Activated naive CD4-positive, alpha-beta T cell treated with anti-CD3 and anti-CD28 coated beads, Interleukin-2, amount 10 ng/mL, durations not matched to agents 7 days and 5 days (primary cell): ENCODE measurements at regions not wholly inside any gene's neighbourhood (a gene's known extent, or its start where the extent isn't known, plus 50 kb on each side); places are given as distances from the start of the nearest gene placed in this dataset.
"Not testable (repeated sequence)": the region's sequence is repeated elsewhere in the genome, so short reads cannot be mapped to it uniquely, and the experiment has no call there.

Experiments used
- CTCF ChIA-PET: fragments of 350-600 bp; sonication (Branson Sonifier 250); formaldehyde crosslinking; loops from one replicate; lab custom pipeline; 2021; ENCODE audit warnings: antibody characterized with exemption; lab: Charles Lee
- DNase-seq: peaks from one replicate; pipeline ENCODE4 v3.0.0-alpha.2; 2020
- H3K27ac Mint-ChIP-seq: one replicate; pipeline ENCODE4 v1.8.0; 2021; ENCODE audit warnings: mild to moderate bottlenecking, moderate library complexity, mixed read lengths
- H3K27me3 Mint-ChIP-seq: one replicate; pipeline ENCODE4 v1.8.0; 2021; ENCODE audit warnings: mild to moderate bottlenecking, mixed read lengths
- H3K36me3 Mint-ChIP-seq: one replicate; pipeline ENCODE4 v1.8.0; 2021; ENCODE audit warnings: mixed read lengths
- H3K4me1 Mint-ChIP-seq: one replicate; pipeline ENCODE4 v1.8.0; 2021; ENCODE audit warnings: mixed read lengths
- H3K4me3 Mint-ChIP-seq: one replicate; pipeline ENCODE4 v1.8.0; 2021; ENCODE audit warnings: mild to moderate bottlenecking, moderate library complexity, mixed read lengths
- H3K9me3 Mint-ChIP-seq: one replicate; pipeline ENCODE4 v1.8.0; 2021; ENCODE audit warnings: mixed read lengths

DNA sequence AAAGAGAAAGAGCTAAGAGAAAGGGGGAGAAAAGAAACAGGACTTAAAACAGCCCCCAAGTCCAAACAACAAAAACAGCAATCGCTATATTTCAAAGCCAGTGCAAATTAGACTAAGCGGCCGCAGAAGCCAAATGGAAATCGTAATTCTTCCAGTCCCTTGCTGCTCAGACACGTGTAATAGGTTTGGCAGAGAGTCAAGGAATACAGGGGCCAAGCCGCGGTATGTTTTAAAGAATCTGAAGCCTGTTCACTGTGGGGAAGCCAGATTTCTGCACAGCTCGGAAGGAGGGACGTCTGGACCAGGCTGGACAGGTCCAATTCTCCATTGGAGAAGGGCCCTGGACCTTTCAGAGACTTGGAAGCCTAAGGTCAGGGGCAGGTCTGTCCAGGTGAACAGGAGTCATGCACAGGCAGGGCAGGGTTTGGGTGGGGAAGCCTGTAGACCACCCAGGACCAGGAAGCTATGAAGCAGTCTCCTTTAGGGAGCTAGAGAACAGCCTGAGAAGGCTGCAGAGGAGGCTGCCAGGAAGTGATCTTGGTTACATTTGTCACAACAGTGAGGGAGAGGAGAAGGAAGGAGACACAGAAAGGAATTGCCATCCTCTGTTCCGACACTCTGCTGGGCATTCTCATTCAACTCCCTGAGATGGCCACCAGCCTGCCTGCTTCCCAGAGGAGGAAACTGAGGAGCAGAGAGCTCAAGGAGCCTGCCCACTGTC, 265.5 kb upstream of the ISX start:
- H3K36me3 Mint-ChIP-seq, result no peaks in the 10 kb centered on the region
- H3K4me3 Mint-ChIP-seq, result no peak overlapping the region
- no peaks in the 10 kb centered on the region for H3K4me1 Mint-ChIP-seq
- CTCF ChIA-PET, result no interaction called here
- no peak for DNase-seq
- peaks cover 9% of the 10 kb centered on the region for H3K9me3 Mint-ChIP-seq
- no peak overlapping the region for H3K27ac Mint-ChIP-seq
- H3K27me3 Mint-ChIP-seq, result no peaks in the 10 kb centered on the region

DNA sequence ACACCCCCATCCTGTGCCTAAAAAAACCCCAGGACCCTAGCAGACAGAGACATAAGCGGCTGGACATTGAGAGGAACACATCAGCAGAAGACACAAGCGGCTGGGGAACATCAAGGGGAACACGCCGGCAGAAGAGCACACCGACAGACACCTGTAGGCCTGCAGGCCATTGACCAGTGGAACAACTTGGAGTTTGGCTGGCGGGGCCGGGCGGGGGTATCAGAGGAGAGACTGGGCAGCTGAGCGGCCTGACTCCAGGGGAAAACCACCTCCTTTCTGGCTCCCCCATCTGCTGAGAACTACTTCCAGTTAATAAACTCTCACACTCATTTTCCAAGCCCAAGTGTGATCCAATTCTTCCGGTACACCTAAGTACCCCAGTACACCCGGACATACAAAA, 264.7 kb upstream of the ISX start:
- H3K4me3 Mint-ChIP-seq, result no peak overlapping the region
- H3K4me1 Mint-ChIP-seq, result no peaks in the 10 kb centered on the region
- no peak for DNase-seq
- CTCF ChIA-PET, result no interaction called here
- H3K27ac Mint-ChIP-seq, result no peak overlapping the region
- H3K36me3 Mint-ChIP-seq, result no peaks in the 10 kb centered on the region
- no peaks in the 10 kb centered on the region for H3K27me3 Mint-ChIP-seq
- peaks cover 9% of the 10 kb centered on the region for H3K9me3 Mint-ChIP-seq

DNA sequence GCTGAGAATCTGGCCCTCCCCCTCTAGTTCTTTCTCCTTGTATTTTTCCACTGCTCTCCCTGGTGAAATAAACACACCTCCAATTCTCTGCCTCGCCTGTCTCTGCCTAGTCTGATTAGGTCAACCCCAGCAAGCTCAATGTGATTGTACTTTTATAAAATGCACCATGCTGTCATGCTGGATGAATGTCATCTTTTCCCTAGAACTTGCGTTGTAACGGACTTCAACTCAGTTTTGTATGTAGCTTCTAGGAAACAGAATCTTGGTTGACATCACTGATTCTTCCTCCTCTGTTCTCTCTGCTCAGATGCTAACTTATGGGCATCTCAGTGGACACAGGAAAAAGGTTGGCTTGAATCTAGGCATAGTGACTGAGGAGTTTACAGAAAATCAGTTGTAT, 261.9 kb upstream of the ISX start:
- Mint-ChIP-seq H3K4me1 (no peaks in the 10 kb centered on the region), H3K36me3 (no peaks in the 10 kb centered on the region), H3K27me3 (no peaks in the 10 kb centered on the region), H3K27ac (no peak overlapping the region), H3K4me3 (no peak overlapping the region), H3K9me3 (peaks cover 13% of the 10 kb centered on the region)
- no peak for DNase-seq
- CTCF ChIA-PET, result no interaction called here

DNA sequence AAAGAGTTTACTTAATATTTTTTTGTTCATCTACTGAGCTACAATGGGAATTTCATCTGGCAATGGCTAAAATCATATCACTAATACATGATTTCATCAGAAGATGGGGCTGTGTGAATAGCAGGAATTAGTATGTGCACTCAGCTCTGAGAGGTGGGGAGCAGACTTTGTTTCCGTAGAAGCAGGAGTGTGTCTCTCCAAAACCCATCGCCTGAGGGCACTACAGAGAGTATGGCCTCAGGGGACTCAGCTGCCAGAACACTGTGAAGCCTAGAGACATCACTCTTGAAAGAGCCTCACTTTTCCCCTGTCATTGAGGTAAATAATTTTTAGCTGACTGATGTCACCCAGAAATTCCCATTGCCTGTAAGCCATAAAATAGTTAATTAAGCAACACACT, 261.4 kb upstream of the ISX start:
- Mint-ChIP-seq H3K27ac (no peak overlapping the region), H3K27me3 (no peaks in the 10 kb centered on the region), H3K4me3 (no peak overlapping the region), H3K4me1 (no peaks in the 10 kb centered on the region), H3K36me3 (no peaks in the 10 kb centered on the region), H3K9me3 (peaks cover 11% of the 10 kb centered on the region)
- DNase-seq, result no peak
- CTCF ChIA-PET, result no interaction called here

DNA sequence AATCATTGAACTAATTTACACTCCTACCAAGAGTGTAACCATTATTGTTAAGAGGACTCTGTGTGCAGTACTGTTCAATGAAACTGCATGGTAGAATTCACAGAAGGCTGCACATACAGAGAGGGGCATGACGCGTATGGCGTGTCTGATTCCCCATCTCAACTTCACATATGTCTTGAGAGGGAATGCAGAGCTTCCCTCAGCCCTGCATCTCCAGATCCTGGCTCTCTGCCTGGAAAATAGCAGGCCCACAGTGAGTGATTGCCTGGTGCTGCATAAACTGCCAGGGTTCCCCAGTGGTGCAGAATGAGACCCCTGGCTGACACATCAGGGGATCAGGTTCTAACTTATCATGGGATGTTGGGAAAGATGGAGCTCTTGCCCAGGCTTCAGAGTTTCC, 260.2 kb upstream of the ISX start:
- H3K4me3 Mint-ChIP-seq, result no peak overlapping the region
- H3K4me1 Mint-ChIP-seq, result no peaks in the 10 kb centered on the region
- no peak for DNase-seq
- no peak overlapping the region for H3K27ac Mint-ChIP-seq
- CTCF ChIA-PET, result no interaction called here
- H3K9me3 Mint-ChIP-seq, result peaks cover 10% of the 10 kb centered on the region
- no peaks in the 10 kb centered on the region for H3K36me3 Mint-ChIP-seq
- no peaks in the 10 kb centered on the region for H3K27me3 Mint-ChIP-seq

DNA sequence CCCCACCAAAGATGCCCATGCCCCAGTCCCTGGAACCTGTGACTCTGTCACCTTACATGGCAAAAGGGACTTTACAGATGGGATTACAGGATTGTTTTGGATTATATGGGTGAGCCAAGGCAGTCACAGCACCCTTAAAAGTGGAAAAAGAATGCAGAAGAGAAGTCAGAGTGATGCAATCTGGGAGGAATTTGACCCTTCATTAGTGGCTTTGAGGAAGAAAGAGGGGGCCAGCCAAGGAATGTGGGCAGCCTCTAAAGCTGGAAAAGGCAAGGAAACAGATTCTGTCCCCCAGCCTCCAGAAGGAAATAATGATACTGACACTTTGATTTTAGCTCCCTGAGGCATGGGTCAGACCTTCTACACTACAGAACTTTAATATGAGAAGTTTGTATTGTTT, 257.3 kb upstream of the ISX start:
- no peaks in the 10 kb centered on the region for H3K4me1 Mint-ChIP-seq
- no peaks in the 10 kb centered on the region for H3K36me3 Mint-ChIP-seq
- H3K4me3 Mint-ChIP-seq, result no peak overlapping the region
- CTCF ChIA-PET, result no interaction called here
- no peaks in the 10 kb centered on the region for H3K27me3 Mint-ChIP-seq
- peaks cover 10% of the 10 kb centered on the region for H3K9me3 Mint-ChIP-seq
- DNase-seq, result no peak
- no peak overlapping the region for H3K27ac Mint-ChIP-seq

DNA sequence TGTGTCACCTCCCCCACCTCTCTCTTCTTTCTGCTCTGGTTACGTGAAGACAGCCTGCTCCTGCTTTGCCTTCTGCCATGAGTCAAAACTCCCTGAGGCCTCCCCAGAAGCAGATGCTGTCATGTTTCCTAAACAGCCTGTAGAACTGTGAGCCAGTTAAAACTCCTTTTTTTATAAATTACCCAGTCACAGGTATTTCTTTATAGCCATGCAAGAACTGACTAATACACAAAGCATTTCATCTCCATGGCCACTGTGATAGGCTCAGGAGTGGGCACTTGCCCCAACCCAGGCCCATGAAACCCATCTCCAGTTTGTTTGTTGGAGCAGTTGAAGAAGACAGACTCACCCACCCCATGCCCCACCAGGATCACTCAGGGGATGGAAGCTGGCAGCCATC, 253.3 kb upstream of the ISX start:
- Mint-ChIP-seq H3K36me3 (no peaks in the 10 kb centered on the region), H3K4me1 (no peaks in the 10 kb centered on the region), H3K27ac (no peak overlapping the region), H3K27me3 (no peaks in the 10 kb centered on the region), H3K4me3 (no peak overlapping the region), H3K9me3 (peaks cover 13% of the 10 kb centered on the region)
- no peak for DNase-seq
- CTCF ChIA-PET, result no interaction called here

DNA sequence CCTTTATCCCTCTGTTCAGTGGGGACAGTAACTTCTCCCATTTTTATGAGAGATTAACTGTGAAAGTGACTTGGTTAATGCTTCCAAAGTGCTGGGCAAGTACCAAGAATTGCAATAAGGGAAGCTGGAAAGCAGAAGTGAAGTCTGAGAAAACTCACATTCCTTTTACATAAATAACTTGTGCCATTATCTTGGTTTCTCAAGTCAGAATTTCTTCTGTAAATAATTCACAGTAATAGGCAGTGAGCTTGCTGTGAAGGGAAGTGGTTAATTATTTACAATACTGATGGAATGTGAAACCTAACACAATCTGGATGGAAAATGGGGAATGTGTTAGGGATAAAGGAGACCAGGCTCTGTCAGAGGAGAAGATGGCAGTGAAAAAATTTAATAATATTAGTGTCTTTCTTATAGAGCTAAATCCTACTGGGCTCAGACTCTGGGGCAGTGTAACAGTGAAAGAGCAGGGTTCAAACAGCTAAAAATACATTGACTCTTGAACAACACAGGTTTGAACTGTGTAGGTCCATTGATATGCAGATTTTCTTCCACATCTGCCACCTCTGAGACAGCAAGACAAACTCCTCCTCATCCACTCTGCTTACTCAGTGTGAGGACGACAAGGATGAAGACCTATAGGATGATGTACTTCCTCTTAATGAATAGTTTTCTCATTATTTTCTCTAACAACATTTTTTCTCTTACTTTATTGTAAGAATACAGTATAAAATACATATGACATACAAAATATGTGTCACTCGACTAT, 251.5 kb upstream of the ISX start:
- no peaks in the 10 kb centered on the region for H3K27me3 Mint-ChIP-seq
- CTCF ChIA-PET, result no interaction called here
- no peaks in the 10 kb centered on the region for H3K36me3 Mint-ChIP-seq
- no peak overlapping the region for H3K4me3 Mint-ChIP-seq
- no peak overlapping the region for H3K27ac Mint-ChIP-seq
- no peaks in the 10 kb centered on the region for H3K4me1 Mint-ChIP-seq
- DNase-seq, result no peak
- peaks cover 4% of the 10 kb centered on the region for H3K9me3 Mint-ChIP-seq

DNA sequence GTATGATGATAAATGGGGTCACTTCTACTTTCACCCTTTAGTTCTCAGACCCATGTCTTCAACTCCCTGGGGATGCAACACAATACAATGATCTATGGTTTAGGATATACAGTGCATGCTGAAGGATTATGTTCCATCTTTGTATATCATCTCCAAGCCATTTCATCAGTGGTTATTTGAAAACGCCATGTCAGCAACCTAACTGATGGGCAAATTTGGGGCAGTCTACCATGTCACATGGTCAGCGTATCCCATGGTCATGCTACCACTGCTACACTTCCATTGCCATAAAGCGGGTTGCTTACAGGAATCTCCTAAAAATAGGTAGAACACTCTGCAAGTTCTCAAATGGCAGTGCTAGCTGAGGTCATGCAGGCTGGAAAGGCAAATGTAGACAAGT, 236.5 kb upstream of the ISX start:
- Mint-ChIP-seq H3K9me3 (peaks cover 8% of the 10 kb centered on the region), H3K27me3 (no peaks in the 10 kb centered on the region), H3K36me3 (no peaks in the 10 kb centered on the region), H3K4me3 (no peak overlapping the region), H3K27ac (no peak overlapping the region), H3K4me1 (no peaks in the 10 kb centered on the region)
- CTCF ChIA-PET, result no interaction called here
- no peak for DNase-seq

DNA sequence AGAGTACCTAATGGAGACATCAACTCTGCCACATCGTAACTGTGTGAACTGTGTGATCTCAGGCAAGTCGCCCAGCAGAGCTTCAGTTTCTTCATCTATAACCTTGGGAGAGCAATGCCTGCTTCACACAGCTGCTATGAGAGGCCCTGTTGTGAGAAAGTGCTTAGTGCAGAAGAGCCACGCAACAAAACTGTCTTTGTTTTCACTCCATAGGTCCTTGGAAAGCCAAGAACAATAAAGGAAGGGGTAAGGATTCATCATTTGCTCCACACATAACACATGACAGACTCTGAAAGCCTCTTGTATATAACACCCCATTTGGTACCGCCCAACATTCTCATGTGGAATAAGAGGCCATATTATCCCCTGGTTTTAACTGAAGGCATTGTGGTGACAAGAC, 231.9 kb upstream of the ISX start:
- H3K36me3 Mint-ChIP-seq, result no peaks in the 10 kb centered on the region

DNA sequence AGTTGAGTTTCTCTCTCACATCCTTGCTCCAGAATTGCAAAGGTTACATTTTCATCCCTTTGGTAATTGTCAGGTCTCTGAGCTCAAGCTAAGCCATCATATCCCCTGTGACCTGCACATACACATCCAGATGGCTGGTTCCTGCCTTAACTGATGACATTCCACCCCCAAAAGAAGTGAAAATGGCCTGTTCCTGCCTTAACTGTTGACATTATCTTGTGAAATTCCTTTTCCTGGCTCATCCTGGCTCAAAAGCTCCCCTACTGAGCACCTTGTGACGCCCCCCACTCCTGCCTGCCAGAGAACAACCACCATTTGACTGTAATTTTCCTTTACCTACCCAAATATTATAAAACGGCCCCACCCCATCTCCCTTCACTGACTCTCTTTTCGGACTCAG, 231.4 kb upstream of the ISX start:
- H3K27me3 Mint-ChIP-seq, DNase-seq, H3K27ac Mint-ChIP-seq, H3K9me3 Mint-ChIP-seq, H3K4me3 Mint-ChIP-seq, H3K4me1 Mint-ChIP-seq, CTCF ChIA-PET, H3K36me3 Mint-ChIP-seq: not testable (repeated sequence)

More for the DNA sequence above, 231.9 kb upstream of the ISX start:
- Mint-ChIP-seq H3K4me3 (no peak overlapping the region), H3K27ac (no peak overlapping the region), H3K27me3 (no peaks in the 10 kb centered on the region), H3K4me1 (no peaks in the 10 kb centered on the region), H3K9me3 (peaks cover 10% of the 10 kb centered on the region)
- DNase-seq, result no peak
- CTCF ChIA-PET, result no interaction called here

DNA sequence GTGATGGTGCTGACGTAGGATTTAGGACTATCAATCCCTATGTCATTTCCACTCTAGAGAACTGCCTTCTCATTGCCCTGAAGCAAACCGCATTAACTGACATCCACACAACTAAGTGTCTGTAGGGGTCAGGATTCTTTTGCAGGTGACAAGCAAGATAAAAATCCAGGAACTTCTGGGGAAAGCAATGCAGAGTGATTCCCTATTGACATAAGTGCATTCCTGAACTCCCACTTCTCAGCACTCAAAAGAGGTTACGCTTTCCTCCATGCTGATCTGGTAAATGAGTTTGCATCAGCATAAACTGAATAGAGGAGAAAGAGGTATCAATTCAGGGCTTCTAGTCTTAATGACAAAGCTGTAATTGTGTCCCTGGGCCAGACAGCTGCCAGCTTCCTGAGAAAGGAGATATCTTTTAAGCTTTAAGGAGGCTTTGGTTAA, 224.6 kb upstream of the ISX start:
- CTCF ChIA-PET, result no interaction called here
- Mint-ChIP-seq H3K9me3 (peaks cover 15% of the 10 kb centered on the region), H3K27ac (no peak overlapping the region), H3K36me3 (no peaks in the 10 kb centered on the region), H3K4me3 (no peak overlapping the region), H3K27me3 (no peaks in the 10 kb centered on the region), H3K4me1 (no peaks in the 10 kb centered on the region)
- no peak for DNase-seq

DNA sequence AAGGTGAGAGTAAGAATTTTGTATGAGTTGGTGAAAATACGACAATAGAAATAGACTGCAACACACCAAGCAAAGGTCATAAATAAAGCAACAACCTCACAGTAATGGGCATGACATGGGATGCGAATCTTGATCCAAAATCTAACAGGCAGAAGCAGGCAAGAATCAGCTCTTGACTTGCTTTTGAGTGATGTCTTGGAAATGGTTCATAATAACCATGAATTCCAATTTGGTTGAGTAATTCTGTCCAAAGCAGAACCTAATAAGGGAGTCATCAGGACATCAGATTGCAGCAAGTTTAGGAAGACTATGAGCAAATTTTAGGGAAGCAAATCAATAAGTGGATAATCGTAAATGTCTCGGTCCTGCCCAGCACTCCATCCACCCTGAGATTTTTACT, 224.0 kb upstream of the ISX start:
- CTCF ChIA-PET, result no interaction called here
- Mint-ChIP-seq H3K4me1 (no peaks in the 10 kb centered on the region), H3K27ac (no peak overlapping the region), H3K9me3 (peaks cover 15% of the 10 kb centered on the region), H3K36me3 (no peaks in the 10 kb centered on the region), H3K27me3 (no peaks in the 10 kb centered on the region), H3K4me3 (no peak overlapping the region)
- no peak for DNase-seq

DNA sequence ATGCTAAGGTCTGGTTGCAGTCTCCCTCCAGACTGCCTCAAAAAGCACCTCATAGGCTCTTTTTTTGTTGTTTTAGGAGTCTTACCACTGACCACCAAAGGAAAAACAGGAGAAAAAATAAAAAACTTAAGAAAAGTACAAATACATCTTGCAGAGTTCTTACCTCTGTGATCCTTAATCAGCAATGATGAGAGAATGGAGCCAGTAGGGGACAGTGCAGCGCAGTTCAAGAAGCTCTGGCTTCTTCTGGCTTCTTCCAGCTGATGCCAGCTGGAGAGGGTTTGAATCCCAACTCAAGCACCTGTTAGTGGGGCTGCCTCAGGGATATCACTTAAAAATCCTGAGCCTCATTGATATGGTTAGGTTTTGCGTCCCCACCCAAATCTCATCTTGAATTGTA, 223.3 kb upstream of the ISX start:
- Mint-ChIP-seq H3K27me3 (no peaks in the 10 kb centered on the region), H3K36me3 (no peaks in the 10 kb centered on the region), H3K27ac (no peak overlapping the region), H3K9me3 (peaks cover 15% of the 10 kb centered on the region), H3K4me1 (no peaks in the 10 kb centered on the region), H3K4me3 (no peak overlapping the region)
- DNase-seq, result no peak
- CTCF ChIA-PET, result no interaction called here

DNA sequence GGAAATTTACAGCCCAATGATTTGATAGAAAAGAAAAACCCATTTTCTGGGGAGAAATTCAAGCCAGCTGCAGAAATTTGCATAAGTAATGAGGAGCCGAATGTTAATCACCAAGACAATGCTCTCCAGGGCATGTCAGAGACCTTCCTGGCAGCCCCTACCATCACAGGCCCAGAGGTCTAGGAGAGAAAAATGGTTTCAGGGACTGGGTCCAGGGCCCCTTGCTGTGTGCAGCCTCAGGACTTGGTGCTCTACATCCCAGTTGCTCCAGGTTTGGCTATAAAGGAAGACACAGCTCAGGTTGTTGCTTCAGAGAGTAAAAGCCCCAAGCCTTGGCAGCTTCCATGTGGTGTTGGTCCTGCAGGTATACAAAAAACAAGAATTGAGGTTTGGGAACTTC, 222.2 kb upstream of the ISX start:
- H3K36me3 Mint-ChIP-seq, DNase-seq, H3K27ac Mint-ChIP-seq, H3K4me3 Mint-ChIP-seq, H3K4me1 Mint-ChIP-seq, CTCF ChIA-PET, H3K27me3 Mint-ChIP-seq: not testable (repeated sequence)
- H3K9me3 Mint-ChIP-seq, result peaks cover 13% of the 10 kb centered on the region
